DOHH2 (cell line): ENCODE measurements at regions not wholly inside any gene's neighbourhood (a gene's known extent, or its start where the extent isn't known, plus 50 kb on each side); places are given as distances from the start of the nearest gene placed in this dataset.

Experiments used
- H3F3A ChIP-seq: fragments of 200-600 bp; sonication (generic), shearing (Covaris generic); 2 replicates; pipeline ENCODE4 v1.6.0; 2016; ENCODE audit warnings: antibody characterized with exemption, mild to moderate bottlenecking; ENCODE audit not compliant: control insufficient read depth, insufficient read depth
- H3K27ac ChIP-seq: fragments of 200-600 bp; sonication (generic); 2 replicates; pipeline ENCODE4 v1.5.1; 2014; ENCODE audit warnings: low read depth, mild to moderate bottlenecking, low read length, moderate library complexity
- H3K27me3 ChIP-seq: fragments of 200-600 bp; sonication (generic); 2 replicates; pipeline ENCODE4 v1.6.1; 2014; ENCODE audit warnings: mild to moderate bottlenecking, low read length, mixed read lengths; ENCODE audit not compliant: control insufficient read depth
- H3K36me3 ChIP-seq: fragments of 200-600 bp; sonication (generic); 2 replicates; pipeline ENCODE4 v1.6.1; 2014; ENCODE audit warnings: mild to moderate bottlenecking, low read length, moderate library complexity, mixed read lengths; ENCODE audit not compliant: control insufficient read depth
- H3K4me1 ChIP-seq: fragments of 200-600 bp; sonication (generic); 2 replicates; pipeline ENCODE4 v1.6.1; 2014; ENCODE audit warnings: mild to moderate bottlenecking, low read length, mixed read lengths; ENCODE audit not compliant: control insufficient read depth
- H3K4me2 ChIP-seq: fragments of 200-600 bp; sonication (generic); 2 replicates; pipeline ENCODE4 v1.6.0; 2014; ENCODE audit warnings: mild to moderate bottlenecking, low read length, moderate library complexity
- H3K4me3 ChIP-seq: fragments of 200-600 bp; sonication (generic); 2 replicates; pipeline ENCODE4 v1.5.1; 2014; ENCODE audit warnings: mild to moderate bottlenecking, low read length, mixed read lengths
- H3K79me2 ChIP-seq: fragments of 200-600 bp; sonication (generic); 2 replicates; pipeline ENCODE4 v1.6.1; 2014; ENCODE audit warnings: mild to moderate bottlenecking, low read length, mixed read lengths; ENCODE audit not compliant: control insufficient read depth
- H3K9me2 ChIP-seq: fragments of 200-600 bp; sonication (generic); replicated peaks from 2 replicates; pipeline ENCODE4 v1.6.1; 2014; ENCODE audit warnings: mild to moderate bottlenecking, low read length, mixed read lengths; ENCODE audit not compliant: control insufficient read depth
- H3K9me3 ChIP-seq: fragments of 200-600 bp; sonication (generic); 2 replicates; pipeline ENCODE4 v1.6.1; 2014; ENCODE audit warnings: antibody characterized with exemption, low read length, mixed read lengths; ENCODE audit not compliant: control insufficient read depth, insufficient read depth
- H4K20me1 ChIP-seq: fragments of 200-600 bp; sonication (generic); 2 replicates; pipeline ENCODE4 v1.6.0; 2014; ENCODE audit warnings: low read depth, mild to moderate bottlenecking, antibody characterized with exemption, low read length, moderate library complexity; ENCODE audit not compliant: control insufficient read depth, insufficient read depth
- EZH2phosphoT487 ChIP-seq: fragments of 200-600 bp; sonication (generic); IDR thresholded peaks from 2 replicates; pipeline ENCODE4 v1.6.1; 2017; ENCODE audit warnings: borderline replicate concordance, mild to moderate bottlenecking, antibody characterized with exemption, low read length, moderate library complexity, mixed read lengths
- TF ChIP-seq, protein P1 (sequence below): fragments of 200-600 bp; sonication (generic); IDR thresholded peaks from one replicate; pipeline ENCODE4 v1.5.1; 2014; ENCODE audit warnings: antibody characterized with exemption, mild to moderate bottlenecking, low read depth, low read length; ENCODE audit not compliant: poor library complexity, severe bottlenecking

DNA sequence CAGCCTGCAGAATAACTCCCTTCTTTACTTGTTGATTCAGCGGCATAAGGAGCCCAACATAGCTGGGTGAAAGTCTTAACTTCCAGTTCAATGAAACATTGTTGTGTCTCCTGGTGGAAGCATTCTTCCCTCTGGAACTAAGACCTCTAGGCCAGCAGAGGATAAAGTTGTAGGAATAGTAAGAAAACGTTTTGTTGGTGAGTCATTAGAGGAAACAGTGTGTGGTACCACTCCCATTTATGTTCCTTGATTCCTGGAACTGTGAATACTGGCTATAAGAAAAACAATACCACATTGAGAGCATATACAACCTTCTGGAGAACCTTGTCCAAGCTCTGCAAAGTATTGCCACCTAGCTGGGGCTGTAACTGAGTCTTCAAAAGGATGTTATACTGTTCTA is 737.4 kb upstream of the ZP4 start:
- Histone ChIP-seq H3F3A (no peaks in the 10 kb centered on the region), H3K79me2 (no peaks in the 10 kb centered on the region), H3K4me1 (no peaks in the 10 kb centered on the region), H3K4me3 (no peak overlapping the region), H3K9me2 (no peaks in the 10 kb centered on the region), H3K4me2 (no peak overlapping the region), H3K36me3 (no peaks in the 10 kb centered on the region), H3K27me3 (no peaks in the 10 kb centered on the region), H4K20me1 (no peaks in the 10 kb centered on the region), H3K27ac (no peak overlapping the region), H3K9me3 (no peaks in the 10 kb centered on the region)
- TF ChIP-seq, protein P1, sequence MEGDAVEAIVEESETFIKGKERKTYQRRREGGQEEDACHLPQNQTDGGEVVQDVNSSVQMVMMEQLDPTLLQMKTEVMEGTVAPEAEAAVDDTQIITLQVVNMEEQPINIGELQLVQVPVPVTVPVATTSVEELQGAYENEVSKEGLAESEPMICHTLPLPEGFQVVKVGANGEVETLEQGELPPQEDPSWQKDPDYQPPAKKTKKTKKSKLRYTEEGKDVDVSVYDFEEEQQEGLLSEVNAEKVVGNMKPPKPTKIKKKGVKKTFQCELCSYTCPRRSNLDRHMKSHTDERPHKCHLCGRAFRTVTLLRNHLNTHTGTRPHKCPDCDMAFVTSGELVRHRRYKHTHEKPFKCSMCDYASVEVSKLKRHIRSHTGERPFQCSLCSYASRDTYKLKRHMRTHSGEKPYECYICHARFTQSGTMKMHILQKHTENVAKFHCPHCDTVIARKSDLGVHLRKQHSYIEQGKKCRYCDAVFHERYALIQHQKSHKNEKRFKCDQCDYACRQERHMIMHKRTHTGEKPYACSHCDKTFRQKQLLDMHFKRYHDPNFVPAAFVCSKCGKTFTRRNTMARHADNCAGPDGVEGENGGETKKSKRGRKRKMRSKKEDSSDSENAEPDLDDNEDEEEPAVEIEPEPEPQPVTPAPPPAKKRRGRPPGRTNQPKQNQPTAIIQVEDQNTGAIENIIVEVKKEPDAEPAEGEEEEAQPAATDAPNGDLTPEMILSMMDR, result no peak
- no peak for TF ChIP-seq EZH2phosphoT487

GRCh38 chr1:238624776-238625175 is 734.1 kb upstream of the ZP4 start:
- H3K9me3 ChIP-seq, result no peaks in the 10 kb centered on the region
- no peaks in the 10 kb centered on the region for H3F3A ChIP-seq
- no peak for TF ChIP-seq EZH2phosphoT487
- TF ChIP-seq, protein P1, result no peak
- no peak overlapping the region for H3K27ac ChIP-seq
- no peaks in the 10 kb centered on the region for H3K9me2 ChIP-seq
- H3K36me3 ChIP-seq, result no peaks in the 10 kb centered on the region
- H3K79me2 ChIP-seq, result no peaks in the 10 kb centered on the region
- H3K4me1 ChIP-seq, result no peaks in the 10 kb centered on the region
- no peaks in the 10 kb centered on the region for H3K27me3 ChIP-seq
- no peak overlapping the region for H3K4me3 ChIP-seq
- no peaks in the 10 kb centered on the region for H4K20me1 ChIP-seq
- no peak overlapping the region for H3K4me2 ChIP-seq

GRCh38 chr1:238621405-238621804 is 730.7 kb upstream of the ZP4 start:
- Histone ChIP-seq H3K36me3 (no peaks in the 10 kb centered on the region), H3K27ac (no peak overlapping the region), H3K4me2 (no peak overlapping the region), H3F3A (no peaks in the 10 kb centered on the region), H4K20me1 (no peaks in the 10 kb centered on the region), H3K79me2 (no peaks in the 10 kb centered on the region), H3K9me3 (no peaks in the 10 kb centered on the region), H3K9me2 (no peaks in the 10 kb centered on the region), H3K4me1 (no peaks in the 10 kb centered on the region), H3K4me3 (no peak overlapping the region), H3K27me3 (no peaks in the 10 kb centered on the region)
- TF ChIP-seq, protein P1, result no peak
- no peak for TF ChIP-seq EZH2phosphoT487

DNA sequence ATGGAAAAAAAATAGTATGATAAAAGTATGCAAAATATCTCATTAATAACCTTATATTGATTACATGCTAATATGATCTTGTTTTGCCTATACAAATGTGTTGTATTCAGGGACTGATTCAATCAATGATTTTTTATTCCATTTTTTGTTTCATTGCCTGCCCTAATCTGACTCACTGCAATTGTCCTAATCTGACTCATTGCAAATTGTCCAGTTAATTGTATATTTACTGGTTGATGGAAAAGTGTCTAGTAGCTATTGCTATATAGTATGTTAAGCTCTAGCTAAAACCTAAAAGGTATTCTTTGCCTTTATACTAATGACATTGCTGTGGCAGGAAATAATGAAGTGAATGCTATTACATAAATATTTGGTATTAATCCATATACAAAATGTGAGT is 728.9 kb upstream of the ZP4 start:
- Histone ChIP-seq H3K36me3 (no peaks in the 10 kb centered on the region), H3K9me3 (no peaks in the 10 kb centered on the region), H4K20me1 (no peaks in the 10 kb centered on the region), H3K4me3 (no peak overlapping the region), H3K4me1 (no peaks in the 10 kb centered on the region), H3K27me3 (no peaks in the 10 kb centered on the region), H3K4me2 (no peak overlapping the region), H3F3A (no peaks in the 10 kb centered on the region), H3K79me2 (no peaks in the 10 kb centered on the region), H3K9me2 (no peaks in the 10 kb centered on the region), H3K27ac (no peak overlapping the region)
- TF ChIP-seq EZH2phosphoT487, result no peak
- TF ChIP-seq, protein P1, result no peak
